ENCODE measurements at regions not wholly inside any gene's neighbourhood (a gene's known extent, or its start where the extent isn't known, plus 50 kb on each side); places are given as distances from the start of the nearest gene placed in this dataset.

DNA sequence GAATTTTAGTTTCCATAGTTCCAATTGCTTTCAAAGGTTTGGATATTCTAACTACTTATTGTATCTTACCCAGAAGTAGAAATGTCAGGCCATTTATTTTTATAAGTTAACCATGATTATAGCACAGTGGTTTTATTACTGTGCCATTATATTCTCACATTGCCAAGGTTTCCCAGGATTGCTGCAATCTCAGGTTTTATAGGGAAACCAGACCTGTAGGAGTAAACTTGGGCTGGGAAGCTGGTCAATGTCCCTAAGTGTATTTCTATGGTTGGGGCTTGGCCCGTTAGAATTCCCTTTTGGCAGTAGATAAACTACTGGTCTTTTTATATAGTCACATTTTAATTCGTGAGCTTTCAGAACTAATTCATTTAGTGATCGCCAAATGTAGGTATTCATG, 396.6 kb upstream of the KCNN2 start:
- TF ChIP-seq, protein P1, sequence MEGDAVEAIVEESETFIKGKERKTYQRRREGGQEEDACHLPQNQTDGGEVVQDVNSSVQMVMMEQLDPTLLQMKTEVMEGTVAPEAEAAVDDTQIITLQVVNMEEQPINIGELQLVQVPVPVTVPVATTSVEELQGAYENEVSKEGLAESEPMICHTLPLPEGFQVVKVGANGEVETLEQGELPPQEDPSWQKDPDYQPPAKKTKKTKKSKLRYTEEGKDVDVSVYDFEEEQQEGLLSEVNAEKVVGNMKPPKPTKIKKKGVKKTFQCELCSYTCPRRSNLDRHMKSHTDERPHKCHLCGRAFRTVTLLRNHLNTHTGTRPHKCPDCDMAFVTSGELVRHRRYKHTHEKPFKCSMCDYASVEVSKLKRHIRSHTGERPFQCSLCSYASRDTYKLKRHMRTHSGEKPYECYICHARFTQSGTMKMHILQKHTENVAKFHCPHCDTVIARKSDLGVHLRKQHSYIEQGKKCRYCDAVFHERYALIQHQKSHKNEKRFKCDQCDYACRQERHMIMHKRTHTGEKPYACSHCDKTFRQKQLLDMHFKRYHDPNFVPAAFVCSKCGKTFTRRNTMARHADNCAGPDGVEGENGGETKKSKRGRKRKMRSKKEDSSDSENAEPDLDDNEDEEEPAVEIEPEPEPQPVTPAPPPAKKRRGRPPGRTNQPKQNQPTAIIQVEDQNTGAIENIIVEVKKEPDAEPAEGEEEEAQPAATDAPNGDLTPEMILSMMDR (IDR thresholded peaks at IDR 0.05): no peak
- no peak for TF ChIP-seq POLR2A (IDR thresholded peaks at IDR 0.05)
